ENCODE measurements at regions not wholly inside any gene's neighbourhood (a gene's known extent, or its start where the extent isn't known, plus 50 kb on each side); places are given as distances from the start of the nearest gene placed in this dataset.

DNA sequence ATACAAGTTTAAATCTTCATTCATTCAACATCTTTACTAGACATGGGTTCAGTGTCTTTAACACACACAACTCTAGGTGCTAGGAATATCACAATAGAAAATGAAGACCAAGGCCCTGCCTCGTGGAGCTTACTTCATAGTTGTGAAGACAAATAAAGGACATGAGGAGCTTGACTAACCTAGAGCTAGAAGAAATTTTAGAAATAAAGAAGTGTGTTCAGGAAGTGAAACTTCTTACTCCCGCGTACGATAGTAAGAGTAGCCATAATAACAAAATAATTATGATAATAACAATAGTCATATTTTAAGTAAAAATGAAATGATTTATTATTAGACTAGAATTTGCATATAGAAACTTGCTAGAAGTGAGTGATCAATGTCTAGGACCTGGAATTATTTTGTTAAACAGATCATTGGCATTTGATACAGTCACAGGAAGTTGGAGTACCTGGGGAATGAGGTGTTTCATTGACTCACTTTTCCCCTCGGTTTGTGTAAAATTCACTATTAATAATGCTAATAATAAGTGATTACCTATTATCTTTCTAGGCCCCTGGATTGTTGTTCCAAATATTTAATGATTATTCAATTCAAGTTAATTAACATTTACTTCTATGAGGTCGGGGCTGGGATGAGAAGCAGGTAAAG is 331.3 kb downstream of the NSG2 start:
- TF ChIP-seq EP300 (IDR thresholded peaks at IDR 0.05): no peak
- TF ChIP-seq, protein P1, sequence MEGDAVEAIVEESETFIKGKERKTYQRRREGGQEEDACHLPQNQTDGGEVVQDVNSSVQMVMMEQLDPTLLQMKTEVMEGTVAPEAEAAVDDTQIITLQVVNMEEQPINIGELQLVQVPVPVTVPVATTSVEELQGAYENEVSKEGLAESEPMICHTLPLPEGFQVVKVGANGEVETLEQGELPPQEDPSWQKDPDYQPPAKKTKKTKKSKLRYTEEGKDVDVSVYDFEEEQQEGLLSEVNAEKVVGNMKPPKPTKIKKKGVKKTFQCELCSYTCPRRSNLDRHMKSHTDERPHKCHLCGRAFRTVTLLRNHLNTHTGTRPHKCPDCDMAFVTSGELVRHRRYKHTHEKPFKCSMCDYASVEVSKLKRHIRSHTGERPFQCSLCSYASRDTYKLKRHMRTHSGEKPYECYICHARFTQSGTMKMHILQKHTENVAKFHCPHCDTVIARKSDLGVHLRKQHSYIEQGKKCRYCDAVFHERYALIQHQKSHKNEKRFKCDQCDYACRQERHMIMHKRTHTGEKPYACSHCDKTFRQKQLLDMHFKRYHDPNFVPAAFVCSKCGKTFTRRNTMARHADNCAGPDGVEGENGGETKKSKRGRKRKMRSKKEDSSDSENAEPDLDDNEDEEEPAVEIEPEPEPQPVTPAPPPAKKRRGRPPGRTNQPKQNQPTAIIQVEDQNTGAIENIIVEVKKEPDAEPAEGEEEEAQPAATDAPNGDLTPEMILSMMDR (IDR thresholded peaks at IDR 0.05): no peak
- TF ChIP-seq POLR2A (IDR thresholded peaks at IDR 0.05): no peak
- no peak for DNase-seq (ENCODE audit: low spot score in 2 of 2)
- WGBS, 2 donors: 78 to 85% methylated on average over 6 of the region's 6 CpGs

DNA sequence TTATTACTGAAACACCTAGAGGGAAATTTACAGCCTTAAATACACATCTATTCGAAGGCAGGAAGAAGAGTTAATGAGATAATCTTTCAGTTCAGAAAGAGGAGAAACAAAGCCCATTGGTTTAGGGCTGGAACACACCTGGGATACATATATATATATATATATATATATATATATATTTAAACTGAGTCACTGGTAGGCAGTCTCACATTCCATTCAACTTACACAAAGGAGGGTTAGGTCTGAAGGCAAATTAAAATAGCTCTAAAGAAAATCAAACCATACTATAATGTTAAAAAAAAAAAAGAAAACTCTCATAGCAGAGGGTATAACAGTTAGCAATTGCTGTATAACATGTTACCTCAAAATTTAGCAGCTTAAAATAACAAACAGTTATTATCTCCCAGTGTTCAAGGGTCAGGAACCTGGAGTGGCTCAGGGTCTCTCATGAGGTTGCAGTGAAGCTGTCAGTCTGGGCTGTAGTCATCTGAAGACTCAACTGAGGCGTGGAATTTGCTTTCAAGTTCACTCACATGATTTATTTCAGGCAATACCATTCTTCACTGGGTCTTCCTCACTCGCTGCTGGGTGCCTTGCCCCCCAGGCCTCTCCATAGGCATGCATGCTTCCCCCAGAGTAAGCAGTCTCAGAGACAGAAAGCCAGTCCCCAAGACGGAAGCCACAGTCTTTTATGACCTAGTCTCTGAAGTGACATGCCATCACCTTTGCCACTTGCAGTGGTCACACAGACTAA is 332.8 kb downstream of the NSG2 start:
- DNase-seq (ENCODE audit: low spot score in 2 of 2): no peak
- 64 to 68% methylated on average over 4 of the region's 4 CpGs for WGBS, 2 donors

More for the DNA sequence above, 331.3 kb downstream of the NSG2 start:
- H3K27me3 ChIP-seq: no peaks in the 10 kb centered on the region
- no peaks in the 10 kb centered on the region for H3K36me3 ChIP-seq
- no peak overlapping the region for H3K27ac ChIP-seq
- peaks cover 0 to 4% (median 0%) of the 10 kb centered on the region in 4 donors for H3K9me3 ChIP-seq
- no peak overlapping the region for H3K4me3 ChIP-seq
- no peaks in the 10 kb centered on the region for H3K4me1 ChIP-seq

DNA sequence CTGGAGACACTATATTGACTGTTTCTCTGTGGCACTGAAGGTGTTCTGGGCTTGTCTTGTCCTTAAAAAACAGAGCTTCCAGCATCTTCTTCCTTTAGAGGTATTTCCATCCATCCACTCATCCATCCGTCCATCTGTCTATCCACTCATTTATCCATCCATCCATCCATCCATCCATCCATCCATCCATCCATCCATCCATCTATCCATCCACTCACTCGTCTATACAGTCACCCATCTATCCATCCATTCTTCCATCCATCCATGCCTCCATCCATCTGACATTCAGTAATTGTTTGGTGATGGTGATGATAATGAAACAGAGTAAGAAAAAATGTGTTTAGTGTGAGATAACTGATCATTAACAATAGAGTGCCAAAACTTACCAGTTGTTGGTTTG is 334.8 kb downstream of the NSG2 start:
- Histone ChIP-seq H3K9me3 (peaks cover 0 to 4% (median 0%) of the 10 kb centered on the region in 4 donors), H3K36me3 (no peaks in the 10 kb centered on the region), H3K27me3 (no peaks in the 10 kb centered on the region), H3K4me3 (no peak overlapping the region), H3K4me1 (no peaks in the 10 kb centered on the region), H3K27ac (no peak overlapping the region)
- no peak for DNase-seq (ENCODE audit: low spot score in 2 of 2)
- 76 to 80% methylated on average over 2 of the region's 2 CpGs for WGBS, 2 donors
- TF ChIP-seq, protein P1 (IDR thresholded peaks at IDR 0.05): no peak
- TF ChIP-seq POLR2A (IDR thresholded peaks at IDR 0.05) (no peak), EP300 (IDR thresholded peaks at IDR 0.05) (no peak)

More for the DNA sequence above, 332.8 kb downstream of the NSG2 start:
- Histone ChIP-seq H3K9me3 (peaks cover 0 to 4% (median 0%) of the 10 kb centered on the region in 4 donors), H3K27ac (no peak overlapping the region), H3K27me3 (no peaks in the 10 kb centered on the region), H3K4me1 (no peaks in the 10 kb centered on the region), H3K4me3 (no peak overlapping the region), H3K36me3 (no peaks in the 10 kb centered on the region)
- TF ChIP-seq POLR2A (IDR thresholded peaks at IDR 0.05) (no peak), EP300 (IDR thresholded peaks at IDR 0.05) (no peak)
- TF ChIP-seq, protein P1 (IDR thresholded peaks at IDR 0.05): no peak

DNA sequence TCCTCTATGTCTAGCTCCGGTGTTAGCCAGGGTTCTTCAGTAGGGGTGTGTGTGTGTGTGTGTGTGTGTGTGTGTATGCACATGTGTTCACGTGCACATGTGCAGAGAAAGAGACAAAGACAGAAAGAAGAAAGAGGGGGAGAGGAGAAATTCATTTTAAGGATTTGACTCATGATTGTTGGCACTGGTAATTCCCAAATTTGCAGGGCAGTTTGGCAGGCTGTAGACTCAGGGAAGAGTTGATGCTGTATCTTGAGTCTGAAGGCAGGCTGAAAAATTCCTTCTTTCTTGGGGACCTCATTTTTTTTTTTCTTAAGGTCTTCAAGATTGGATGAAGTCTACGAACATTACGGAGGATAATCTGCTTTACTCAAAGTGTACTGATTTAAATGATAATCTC is 335.7 kb downstream of the NSG2 start:
- Histone ChIP-seq H3K9me3 (peaks cover 0 to 4% (median 0%) of the 10 kb centered on the region in 4 donors), H3K27me3 (no peaks in the 10 kb centered on the region), H3K36me3 (no peaks in the 10 kb centered on the region), H3K4me3 (no peak overlapping the region), H3K27ac (no peak overlapping the region), H3K4me1 (no peaks in the 10 kb centered on the region)
- 72 to 77% methylated on average over 4 of the region's 4 CpGs for WGBS, 2 donors
- no peak for DNase-seq (ENCODE audit: low spot score in 2 of 2)
- TF ChIP-seq, protein P1 (IDR thresholded peaks at IDR 0.05): no peak
- no peak for TF ChIP-seq EP300 (IDR thresholded peaks at IDR 0.05)
- no peak for TF ChIP-seq POLR2A (IDR thresholded peaks at IDR 0.05)

Measured in tibial nerve (tissue), 4 donors.